Bone marrow (tissue), 2 donors: ENCODE measurements at regions not wholly inside any gene's neighbourhood (a gene's known extent, or its start where the extent isn't known, plus 50 kb on each side); places are given as distances from the start of the nearest gene placed in this dataset.

Source experiments
- DNase-seq, 2 donors: peaks; one replicate each; lab custom pipeline; 2025; lab: John Stamatoyannopoulos, UW

DNA sequence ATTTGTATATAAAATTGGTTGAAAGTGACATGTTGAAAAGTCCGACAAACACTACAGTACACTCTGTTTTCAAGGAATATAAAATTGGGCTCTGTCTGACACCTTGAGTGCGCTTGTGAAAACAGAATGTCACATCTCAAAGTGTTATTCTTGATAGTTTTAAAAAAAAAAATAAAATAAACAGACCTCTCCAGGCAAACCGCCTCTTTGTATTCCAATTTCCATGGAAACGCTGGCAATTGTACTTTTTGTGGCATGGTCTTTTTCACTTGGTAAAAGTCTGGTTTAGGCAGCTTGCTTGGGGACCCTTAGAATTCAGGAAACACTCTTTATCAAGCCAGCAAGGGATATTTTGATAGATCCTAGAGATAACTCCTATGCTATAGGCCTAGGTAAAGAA, 302.5 kb downstream of the RAB28 start:
- DNase-seq: no peak

DNA sequence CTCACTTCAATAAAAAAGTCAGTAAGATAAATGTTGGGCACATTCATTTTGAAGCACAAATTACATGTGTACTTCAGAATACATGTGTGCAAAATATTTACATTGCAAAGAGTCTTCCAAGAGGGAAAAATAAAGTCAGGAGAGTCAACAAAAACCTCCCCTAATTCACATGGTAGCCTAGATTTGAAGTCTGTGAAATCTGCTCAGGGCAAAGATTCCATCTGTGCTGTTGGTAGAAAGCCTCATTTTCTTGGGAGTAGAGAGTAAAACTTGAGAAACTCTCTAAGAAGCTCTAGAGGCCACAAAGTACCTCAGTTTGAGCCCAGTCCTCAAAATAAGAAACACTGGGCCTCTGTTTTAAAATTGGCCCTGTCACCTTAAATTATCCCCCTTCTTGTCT, 303.4 kb downstream of the RAB28 start:
- DNase-seq: no peak

DNA sequence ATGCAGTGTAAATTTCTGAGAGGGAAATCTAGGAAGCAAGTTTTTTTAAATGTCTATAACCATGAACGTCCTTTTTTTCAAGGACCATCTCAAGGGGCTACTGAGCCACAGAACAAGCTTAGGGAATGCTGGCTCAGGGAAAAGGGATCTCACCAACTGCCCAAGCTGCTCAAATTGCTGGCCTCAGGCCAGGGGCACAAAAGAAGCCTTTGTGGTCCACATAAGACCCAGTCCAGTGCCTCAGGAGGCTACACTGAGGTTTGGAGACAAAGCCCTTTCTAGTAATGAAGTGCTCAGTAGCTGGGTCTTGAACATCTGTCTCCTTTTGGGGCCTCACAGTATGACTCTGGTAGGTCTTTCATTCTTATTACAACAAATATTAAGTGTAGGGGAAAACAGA, 305.5 kb downstream of the RAB28 start:
- no peak for DNase-seq

DNA sequence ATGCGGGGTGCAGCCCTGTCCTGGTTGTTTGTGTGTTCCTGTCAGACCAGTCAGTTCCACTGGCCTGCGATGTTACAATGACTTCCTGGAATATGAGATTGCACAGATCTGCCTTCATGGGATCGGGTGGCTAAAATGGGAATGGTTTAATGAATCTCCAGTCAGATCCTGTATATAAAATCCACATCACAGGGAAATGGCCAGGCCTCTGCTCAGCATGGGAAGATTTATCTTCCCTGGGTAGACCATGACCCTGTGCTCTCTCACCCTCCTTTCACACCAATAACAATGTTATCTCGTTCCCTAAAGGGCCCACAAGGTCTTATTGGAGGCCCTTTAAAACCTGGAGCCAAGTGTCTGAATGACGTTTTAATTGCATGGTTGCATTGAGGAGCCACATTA, 307.4 kb downstream of the RAB28 start:
- DNase-seq: no peak

DNA sequence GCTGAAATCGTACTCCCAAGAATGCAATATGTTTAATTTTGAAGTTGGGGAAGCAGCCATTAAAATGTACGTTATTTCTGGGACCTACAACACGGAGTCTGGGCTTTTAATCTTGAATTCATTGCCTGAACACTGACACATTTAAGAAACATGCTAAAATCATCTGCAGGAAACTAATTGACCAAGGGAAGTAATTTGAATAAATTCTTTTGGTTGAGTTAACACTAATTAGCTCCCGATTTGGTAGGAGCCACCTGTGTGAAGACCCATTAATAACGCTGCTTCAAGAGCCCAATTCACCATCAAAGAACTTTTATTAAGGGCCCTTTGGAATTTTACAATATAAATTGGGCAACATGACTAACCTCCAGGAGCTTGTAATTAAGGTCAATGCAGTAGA, 309.2 kb downstream of the RAB28 start:
- DNase-seq: no peak

DNA sequence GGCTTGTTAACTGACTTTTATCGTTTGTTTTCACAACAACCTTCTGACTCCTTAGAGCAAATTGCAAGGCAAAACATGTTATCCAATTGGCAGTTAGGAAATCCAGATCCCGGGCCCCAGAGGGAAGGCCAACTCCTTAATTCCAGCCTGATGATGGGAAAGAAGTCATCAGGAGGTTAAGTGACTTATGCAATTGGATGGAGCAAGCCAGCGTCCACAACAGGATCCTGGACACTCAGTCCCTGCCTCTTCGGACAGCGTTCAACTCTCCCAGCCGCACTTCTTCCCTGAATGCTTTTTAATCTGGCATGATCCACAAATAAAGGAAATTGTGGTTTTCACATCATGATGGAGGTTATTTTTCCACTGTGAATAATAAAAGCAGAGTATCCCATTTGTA, 310.1 kb downstream of the RAB28 start:
- no peak for DNase-seq

DNA sequence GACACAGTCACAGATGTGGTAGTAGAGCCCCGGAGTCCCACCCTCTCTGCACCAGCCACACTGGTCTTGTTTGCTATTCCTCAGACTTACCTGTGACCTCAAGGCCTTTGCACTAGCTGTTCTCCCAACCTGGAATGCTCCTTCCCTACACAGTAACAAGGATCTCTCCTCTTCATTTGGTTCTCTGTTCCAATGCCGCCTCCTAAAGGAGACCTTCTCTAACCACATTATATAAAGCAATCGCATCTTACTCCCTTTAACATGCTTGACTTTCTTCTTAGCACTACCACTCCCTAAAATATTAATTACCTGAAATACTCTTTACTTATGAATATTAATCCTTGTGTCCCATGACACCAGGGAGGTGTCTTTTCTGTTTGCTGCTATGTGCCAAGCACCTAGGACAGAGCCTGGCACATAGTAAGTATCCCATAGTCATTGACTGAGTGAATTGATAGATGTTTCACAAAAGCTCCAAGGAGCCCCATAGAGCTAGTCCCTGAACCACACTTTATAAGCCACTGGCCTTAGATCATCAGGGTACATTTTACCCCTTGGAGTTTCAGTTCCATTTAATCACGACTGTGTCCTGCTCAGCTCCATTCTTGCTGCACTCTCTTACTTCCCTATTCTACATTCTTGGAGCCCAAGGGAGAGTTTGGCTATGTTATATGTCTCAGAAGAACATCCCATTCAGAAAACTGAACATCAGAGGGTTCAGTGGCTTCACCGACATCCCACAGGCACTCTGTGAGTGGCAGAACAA, 312.7 kb downstream of the RAB28 start:
- no peak for DNase-seq

DNA sequence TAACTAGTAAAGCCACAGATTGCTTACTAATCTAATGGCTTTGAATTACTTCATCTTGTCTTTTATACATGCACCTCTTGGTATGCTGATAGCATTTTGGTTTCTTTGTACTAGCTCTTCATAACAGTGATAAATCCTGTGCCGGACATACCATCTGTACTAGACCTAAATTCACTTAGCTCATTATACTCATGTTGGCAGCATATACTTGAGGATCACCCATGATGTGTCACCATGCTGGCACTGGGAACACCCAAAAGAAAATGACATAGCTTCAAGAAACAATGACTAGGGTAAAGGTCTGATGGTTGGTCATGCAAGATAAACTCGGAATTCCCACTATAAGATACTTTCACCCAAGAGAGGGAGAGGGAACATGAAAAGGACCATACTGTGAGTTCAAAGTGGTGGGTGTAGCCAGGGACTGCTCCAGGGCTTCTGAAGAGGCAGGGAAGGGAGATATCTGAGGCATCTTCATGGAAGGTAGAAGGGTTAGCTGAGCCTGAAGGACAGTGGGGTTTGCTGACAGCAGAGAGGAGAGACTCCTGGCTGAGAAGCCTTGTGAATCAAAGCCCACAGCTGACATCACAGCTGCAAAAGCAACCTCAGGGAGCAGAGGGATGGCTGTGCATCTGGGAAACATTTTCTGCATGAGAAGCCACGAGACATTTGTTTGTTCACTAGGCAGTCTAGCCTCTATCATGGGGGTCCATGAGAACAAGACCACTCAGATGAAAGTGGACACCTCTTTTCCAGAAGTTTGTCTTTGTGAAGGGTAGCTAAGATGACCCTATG, 314.2 kb downstream of the RAB28 start:
- DNase-seq: no peak

DNA sequence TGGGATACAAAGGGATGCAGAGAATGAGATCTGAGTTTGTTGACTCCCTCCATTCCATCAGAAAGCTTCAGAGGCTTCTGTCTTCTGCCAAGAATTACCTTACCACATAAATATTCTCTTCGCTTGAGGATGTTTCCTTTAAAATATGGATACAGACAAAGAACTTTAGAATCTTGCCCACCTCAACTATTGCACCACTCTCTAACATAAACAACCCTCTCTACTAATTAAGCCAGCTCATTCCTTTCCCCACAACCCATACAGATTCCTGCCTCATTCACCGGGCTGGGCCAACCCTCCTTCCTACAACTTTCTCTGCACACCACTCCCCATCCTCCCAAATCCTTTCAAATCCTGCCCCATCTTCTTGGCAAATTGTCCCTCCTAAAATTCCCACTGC, 315.8 kb downstream of the RAB28 start:
- DNase-seq: no peak

DNA sequence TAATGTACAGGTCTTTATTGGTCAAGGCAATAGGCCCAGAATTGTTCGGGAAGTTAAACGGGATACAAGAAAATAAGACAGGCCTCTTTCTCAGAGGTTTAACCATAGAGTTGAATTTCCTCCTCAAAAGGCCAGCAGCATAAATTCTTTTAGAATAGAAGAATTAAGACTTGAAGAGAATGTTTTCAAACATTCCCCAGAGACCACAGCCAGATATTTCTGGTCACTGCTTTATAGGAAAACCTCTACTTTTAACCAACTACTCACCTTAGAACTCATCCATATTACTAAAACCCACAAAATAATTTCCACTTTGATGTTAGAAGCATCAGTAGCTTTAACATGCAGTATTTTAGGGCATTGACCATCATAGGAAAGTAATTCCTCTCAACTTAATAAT, 317.9 kb downstream of the RAB28 start:
- DNase-seq: no peak

DNA sequence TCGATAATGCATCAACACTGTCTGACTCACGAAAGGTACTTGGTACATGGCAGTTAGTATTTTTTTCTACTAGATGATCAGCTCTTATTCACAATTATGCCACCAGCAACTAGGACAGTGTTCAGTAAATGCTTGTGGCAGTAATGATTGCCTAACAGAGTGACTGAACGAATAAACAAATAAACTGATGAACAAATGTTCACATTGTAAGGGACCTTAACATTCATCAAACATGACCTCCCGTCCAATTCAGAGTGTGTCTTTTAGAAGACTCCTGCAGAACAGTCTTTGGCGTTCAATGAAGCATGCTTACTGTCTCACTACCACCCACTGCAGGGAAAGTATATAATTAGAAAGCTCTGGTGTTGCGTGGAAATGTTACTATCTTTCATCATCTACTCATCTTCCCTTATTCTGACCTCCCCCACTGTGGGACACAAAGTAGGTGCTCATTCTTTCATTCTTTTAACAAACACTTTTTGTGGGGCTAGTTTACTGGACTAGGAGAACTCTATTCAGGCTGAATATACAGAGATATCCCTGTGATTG, 319.3 kb downstream of the RAB28 start:
- DNase-seq: no peak

DNA sequence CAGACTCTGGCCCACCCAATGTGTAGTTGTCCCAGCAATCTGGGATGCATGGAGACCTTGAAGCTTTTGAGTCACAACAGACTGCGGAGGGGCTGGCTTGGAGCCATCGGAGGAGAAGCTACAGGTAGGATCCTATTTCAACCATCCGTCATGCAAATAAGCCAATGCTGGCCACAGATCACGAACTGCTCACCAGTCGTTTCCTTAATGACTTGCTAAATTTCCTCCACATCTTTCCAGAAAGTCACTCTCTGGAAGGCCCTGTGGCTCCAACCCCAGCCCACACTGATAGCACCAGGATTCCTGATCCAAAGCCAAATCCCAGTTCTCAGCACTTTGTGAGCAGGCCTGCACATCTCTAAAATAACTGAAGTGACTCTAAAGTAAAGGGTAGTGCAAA, 321.3 kb downstream of the RAB28 start:
- no peak for DNase-seq

DNA sequence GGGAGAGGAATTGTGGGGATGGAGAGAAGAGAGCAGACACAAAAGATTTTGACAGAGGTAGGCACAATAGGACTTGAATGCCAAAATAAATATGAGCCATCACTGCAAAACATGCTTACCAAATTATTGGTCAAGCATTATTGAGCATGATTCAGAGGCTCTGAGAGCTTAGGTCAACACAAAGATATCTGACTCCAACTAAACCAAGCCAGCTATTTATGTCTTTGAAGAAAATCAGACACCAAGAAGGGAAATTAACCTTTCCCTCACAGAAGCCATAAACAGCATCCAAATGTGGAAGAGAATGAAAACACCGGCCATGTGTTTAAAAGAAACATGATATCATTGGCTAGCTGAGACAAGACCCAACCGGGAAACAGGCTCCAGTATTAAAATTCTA, 323.2 kb downstream of the RAB28 start:
- DNase-seq: no peak

DNA sequence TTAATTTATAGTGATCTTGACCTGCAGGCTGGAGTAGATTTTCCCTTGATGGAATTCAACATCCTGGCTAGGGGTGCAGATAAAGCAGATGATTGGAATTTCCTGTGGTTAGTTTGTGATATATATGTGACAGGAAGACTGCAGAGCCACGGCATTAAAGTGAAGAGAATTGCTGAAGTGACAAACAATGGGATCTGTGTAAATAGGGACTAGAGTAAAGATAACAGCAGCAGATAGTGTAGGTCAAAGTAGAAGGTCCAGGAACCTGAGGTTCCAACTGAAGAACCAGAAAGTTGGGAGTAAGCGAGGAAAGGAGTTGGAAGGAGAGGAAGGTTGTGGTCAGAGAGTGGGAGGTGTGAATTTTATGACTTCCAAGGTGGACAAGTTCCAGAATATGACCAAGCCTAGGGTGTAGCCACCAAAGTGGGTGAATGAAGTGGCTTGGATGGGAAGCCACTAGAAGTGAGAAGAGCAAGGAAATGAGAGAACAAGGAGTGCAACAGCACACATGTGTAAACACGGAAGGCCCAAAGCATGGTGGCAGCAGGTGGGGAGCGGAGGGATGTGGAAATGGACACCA, 325.0 kb downstream of the RAB28 start:
- no peak for DNase-seq

DNA sequence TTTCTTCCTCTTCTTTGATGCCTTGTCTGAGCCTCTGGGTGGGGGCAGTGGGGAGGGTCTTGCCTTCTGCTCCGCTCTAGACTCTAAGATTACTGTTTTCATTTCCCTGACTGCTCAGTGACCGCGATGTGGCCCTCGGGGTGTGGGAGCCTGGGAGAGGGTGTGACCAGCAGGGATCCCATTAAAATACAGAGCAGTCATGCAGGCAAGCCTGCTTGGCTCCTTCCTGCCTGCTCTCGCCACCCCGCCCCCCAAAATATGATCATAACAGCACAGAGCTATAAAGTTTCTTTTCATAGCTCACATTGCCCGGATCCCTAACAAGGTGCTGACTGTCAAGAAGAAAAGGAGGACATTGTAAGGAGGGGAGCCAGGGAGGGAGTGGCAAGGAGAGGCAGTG, 332.9 kb downstream of the RAB28 start:
- DNase-seq: no peak

DNA sequence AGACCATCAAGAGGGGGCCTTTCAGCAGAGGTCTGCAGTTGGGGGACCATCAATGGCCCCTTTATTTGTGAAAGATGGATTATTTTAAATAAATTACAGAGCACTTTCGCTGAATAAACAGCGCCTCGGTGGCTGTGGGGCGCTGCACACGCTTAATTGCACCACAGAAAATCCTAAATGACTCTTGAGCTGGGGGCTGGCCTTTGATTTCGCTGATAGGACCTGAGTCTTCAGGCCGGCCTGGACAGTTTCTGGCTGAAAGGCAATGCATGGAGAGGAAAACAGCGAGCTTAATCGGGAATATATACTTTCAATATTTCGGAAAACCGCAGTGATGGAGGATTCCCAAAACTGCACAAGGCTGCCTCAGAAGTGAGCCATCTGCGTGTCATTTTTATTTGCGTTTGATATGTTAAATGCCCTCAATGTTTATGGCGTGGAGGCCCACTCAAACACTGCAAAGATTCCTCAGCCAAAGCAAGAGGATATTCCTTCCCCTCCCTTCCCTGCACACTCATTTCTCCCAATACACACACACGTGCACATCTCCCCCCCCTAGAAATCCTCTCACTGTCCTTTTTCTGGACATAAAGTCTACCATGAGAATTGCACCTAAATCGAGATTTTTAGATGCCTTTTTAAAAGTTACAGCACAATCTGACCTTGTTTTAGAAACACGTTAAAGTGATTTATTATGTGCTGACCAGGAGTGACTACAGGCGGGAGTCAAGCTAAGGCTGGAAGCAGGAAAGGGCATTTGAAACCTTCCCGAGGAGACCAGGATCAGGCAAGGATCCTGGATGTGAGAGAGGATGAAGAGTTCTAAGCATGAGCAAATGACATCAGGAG, 340.7 kb downstream of the RAB28 start:
- no peak for DNase-seq

DNA sequence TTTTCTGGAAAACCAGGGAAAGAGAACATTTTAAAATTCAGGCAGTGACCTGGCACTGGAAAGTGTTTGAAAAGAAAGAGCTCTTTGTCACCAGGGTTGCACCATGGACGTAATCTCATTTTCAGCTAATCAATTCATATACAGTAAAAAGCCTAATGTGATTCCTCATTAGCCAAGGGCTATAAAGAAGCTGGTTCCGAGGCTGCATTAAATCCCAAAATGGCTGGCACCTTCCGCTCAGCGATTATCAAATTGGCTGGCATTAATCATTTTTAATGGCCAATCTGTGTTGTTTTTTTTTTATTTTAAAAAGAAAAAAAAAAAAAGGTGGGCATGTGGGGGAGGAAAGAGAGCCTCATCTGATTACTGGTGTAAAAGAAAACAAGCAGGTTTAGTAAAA, 341.4 kb downstream of the RAB28 start:
- no peak for DNase-seq

DNA sequence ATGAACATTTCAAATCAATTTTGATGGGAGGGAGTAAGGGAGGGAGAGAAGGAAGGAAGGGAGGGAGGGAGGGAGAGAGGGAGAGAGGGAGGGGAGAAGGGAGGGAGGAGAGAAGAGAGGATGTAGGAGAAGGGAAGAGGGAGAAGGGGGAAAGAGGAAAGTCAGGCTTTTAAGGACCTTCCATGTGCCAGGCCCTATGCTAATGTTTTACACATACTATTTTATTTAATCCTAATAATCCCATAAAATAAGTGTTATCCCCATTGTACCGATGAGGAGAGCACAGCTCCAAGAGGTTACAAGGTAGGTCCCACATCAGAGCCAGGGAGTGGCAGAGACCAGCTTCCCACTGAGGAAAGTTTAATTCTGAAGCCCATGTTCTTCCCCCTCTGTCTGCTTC, 341.9 kb downstream of the RAB28 start:
- no peak for DNase-seq

DNA sequence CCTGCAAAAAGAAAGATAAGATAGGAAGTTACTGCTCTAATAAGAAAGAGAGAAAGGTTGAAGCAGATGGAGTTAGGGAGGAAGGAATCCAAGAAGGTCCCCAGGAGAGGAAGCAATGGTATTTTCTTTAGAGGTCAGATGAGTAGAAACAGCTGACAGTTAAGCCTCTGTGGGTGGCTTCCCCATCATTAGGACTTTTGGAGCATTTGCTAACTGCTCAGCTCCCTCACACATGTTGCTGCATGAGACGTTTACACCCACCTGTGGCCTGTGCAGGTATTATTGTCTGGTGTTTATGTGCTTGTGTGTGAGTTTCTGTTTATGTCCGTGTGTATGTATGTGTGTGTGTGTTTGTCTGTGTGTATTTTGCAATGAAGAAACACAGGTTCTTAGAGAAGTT, 346.8 kb downstream of the RAB28 start:
- DNase-seq: no peak

DNA sequence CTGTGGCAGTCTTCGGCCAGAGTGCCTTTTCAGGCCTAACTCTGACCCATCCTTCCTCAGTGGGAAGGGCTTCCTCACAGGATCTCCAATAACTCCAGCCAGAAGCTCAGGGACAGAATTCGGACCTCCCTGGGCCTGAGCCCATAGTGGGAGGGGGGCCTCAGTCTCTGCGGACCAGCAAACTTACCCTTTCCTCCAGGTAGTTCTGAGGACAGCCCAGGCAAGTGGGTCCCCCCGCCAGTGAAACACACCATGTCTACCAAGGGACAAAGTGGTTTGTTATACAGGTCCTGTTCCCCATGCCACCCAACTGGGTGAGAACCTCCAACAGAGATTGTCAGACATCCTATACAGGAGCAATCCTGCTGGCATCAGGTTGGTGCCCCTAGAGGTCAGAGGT, 350.4 kb downstream of the RAB28 start:
- DNase-seq: no peak

DNA sequence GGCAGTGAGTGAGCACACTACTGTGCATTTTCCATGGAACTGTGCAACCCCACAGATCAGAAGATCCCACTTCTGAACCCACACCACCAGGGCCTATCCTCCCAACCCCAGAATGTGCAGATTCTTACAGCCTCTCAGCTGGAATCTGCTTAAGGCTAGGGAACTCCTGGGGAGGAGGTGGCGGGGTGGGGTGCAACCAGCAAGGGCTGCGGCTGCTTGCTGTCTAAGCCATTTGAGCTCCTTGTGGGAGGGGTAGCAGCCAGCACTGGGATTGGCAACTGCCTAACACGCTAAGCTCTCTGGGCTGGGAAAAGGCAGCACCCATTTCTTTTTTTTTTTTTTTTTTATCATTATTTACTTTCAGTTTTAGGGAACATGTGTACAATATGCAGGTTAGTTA, 353.3 kb downstream of the RAB28 start:
- no peak for DNase-seq

DNA sequence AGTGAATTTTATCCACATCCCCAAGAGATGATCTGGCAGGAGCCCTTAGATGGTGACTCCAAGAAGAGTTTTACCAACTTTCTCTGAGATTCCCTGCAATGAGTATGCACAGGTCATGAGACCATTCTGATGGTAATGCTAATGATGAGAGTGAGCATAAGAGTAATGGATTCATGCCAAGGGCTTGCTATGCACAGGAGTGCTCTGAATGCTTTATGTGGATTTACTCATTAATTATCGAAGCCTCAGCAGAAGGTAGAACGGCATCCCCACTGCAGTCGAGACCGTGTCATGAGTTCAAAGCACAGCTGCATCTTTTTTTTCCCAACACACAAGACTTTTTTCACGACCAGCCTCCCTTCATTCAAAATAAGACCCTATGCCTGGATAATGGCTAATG, 355.0 kb downstream of the RAB28 start:
- DNase-seq: no peak
